ENCODE measurements at regions not wholly inside any gene's neighbourhood (a gene's known extent, or its start where the extent isn't known, plus 50 kb on each side); places are given as distances from the start of the nearest gene placed in this dataset.

DNA sequence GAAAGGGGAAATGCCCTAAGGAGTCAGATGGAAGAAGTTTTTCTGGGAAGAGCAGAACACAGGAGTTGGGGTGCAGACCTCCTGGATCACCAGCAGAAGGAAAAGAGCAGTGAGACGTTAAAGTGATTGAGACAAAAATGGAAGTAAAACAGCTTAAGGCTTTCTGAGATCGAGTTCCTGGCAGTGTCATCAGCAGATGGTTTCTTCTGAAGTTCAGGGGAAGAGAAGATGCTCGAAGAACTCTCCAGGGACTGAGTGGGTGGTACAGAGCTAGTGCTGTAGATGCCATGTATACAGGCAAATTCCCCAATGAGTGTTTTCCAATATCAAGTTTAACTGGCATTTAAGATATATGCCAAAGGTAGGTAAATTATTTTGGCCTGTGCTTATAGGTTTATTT, 272.2 kb upstream of the KLF12 start:
- TF ChIP-seq, protein P1, sequence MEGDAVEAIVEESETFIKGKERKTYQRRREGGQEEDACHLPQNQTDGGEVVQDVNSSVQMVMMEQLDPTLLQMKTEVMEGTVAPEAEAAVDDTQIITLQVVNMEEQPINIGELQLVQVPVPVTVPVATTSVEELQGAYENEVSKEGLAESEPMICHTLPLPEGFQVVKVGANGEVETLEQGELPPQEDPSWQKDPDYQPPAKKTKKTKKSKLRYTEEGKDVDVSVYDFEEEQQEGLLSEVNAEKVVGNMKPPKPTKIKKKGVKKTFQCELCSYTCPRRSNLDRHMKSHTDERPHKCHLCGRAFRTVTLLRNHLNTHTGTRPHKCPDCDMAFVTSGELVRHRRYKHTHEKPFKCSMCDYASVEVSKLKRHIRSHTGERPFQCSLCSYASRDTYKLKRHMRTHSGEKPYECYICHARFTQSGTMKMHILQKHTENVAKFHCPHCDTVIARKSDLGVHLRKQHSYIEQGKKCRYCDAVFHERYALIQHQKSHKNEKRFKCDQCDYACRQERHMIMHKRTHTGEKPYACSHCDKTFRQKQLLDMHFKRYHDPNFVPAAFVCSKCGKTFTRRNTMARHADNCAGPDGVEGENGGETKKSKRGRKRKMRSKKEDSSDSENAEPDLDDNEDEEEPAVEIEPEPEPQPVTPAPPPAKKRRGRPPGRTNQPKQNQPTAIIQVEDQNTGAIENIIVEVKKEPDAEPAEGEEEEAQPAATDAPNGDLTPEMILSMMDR (IDR thresholded peaks at IDR 0.05; ENCODE audit: low read length), result no peak
- no peak for TF ChIP-seq EZH2 (optimal IDR thresholded peaks at IDR 0.05; ENCODE audit: low read depth, low read length)
- no peak for TF ChIP-seq EZH2phosphoT487 (IDR thresholded peaks at IDR 0.05; ENCODE audit: low read length)
